ENCODE measurements at regions not wholly inside any gene's neighbourhood (a gene's known extent, or its start where the extent isn't known, plus 50 kb on each side); places are given as distances from the start of the nearest gene placed in this dataset.

- Histone ChIP-seq H3K4me3 (no peak overlapping the region), H3K9me3 (no peaks in the 10 kb centered on the region), H3K27me3 (no peaks in the 10 kb centered on the region), H3K9ac (ENCODE audit: low read depth in 2 of 2, low read length in 2 of 2) (no peak overlapping the region), H3K36me3 (no peaks in the 10 kb centered on the region), H3K27ac (no peak overlapping the region), H3K4me1 (no peaks in the 10 kb centered on the region)
- no peak for TF ChIP-seq CTCF (IDR thresholded peaks at IDR 0.05)
- intact Hi-C loops (cut with DNase I) = no loop called here
- DNase-seq = no peak
These were observed 82.9 kb upstream of the MARCKS start for GRCh38 chr6:113774127-113774825.

- Histone ChIP-seq H3K4me1 (no peaks in the 10 kb centered on the region), H3K9me3 (no peaks in the 10 kb centered on the region), H3K9ac (ENCODE audit: low read depth in 2 of 2, low read length in 2 of 2) (no peak overlapping the region), H3K36me3 (no peaks in the 10 kb centered on the region), H3K27ac (no peak overlapping the region), H3K4me3 (no peak overlapping the region), H3K27me3 (no peaks in the 10 kb centered on the region)
- no peak for DNase-seq
- intact Hi-C loops (cut with DNase I) = no loop called here
- no peak for TF ChIP-seq CTCF (IDR thresholded peaks at IDR 0.05)
These were observed 80.1 kb upstream of the MARCKS start for GRCh38 chr6:113776998-113777397.

- Histone ChIP-seq H3K9me3 (no peaks in the 10 kb centered on the region), H3K27ac (no peak overlapping the region), H3K4me1 (no peaks in the 10 kb centered on the region), H3K4me3 (no peak overlapping the region), H3K36me3 (no peaks in the 10 kb centered on the region), H3K9ac (ENCODE audit: low read depth in 2 of 2, low read length in 2 of 2) (no peak overlapping the region), H3K27me3 (no peaks in the 10 kb centered on the region)
- intact Hi-C loops (cut with DNase I) = no loop called here
- DNase-seq = no peak
- no peak for TF ChIP-seq CTCF (IDR thresholded peaks at IDR 0.05)
These were observed 79.5 kb upstream of the MARCKS start for GRCh38 chr6:113777601-113778000.

GRCh38 chr6:113779656-113780055 is 77.5 kb upstream of the MARCKS start:
- intact Hi-C loops (cut with DNase I) = no loop called here
- Histone ChIP-seq H3K4me3 (no peak overlapping the region), H3K4me1 (no peaks in the 10 kb centered on the region), H3K27ac (no peak overlapping the region), H3K9ac (ENCODE audit: low read depth in 2 of 2, low read length in 2 of 2) (no peak overlapping the region), H3K36me3 (no peaks in the 10 kb centered on the region), H3K27me3 (no peaks in the 10 kb centered on the region), H3K9me3 (no peaks in the 10 kb centered on the region)
- no peak for TF ChIP-seq CTCF (IDR thresholded peaks at IDR 0.05)
- no peak for DNase-seq

GRCh38 chr6:113782636-113783035 is 74.5 kb upstream of the MARCKS start:
- intact Hi-C loops (cut with DNase I) = no loop called here
- Histone ChIP-seq H3K9me3 (no peaks in the 10 kb centered on the region), H3K9ac (ENCODE audit: low read depth in 2 of 2, low read length in 2 of 2) (no peak overlapping the region), H3K27ac (no peak overlapping the region), H3K4me3 (no peak overlapping the region), H3K4me1 (no peaks in the 10 kb centered on the region), H3K36me3 (no peaks in the 10 kb centered on the region), H3K27me3 (no peaks in the 10 kb centered on the region)
- DNase-seq = no peak
- no peak for TF ChIP-seq CTCF (IDR thresholded peaks at IDR 0.05)
